Panc1 (cell line): ENCODE measurements at regions not wholly inside any gene's neighbourhood (a gene's known extent, or its start where the extent isn't known, plus 50 kb on each side); places are given as distances from the start of the nearest gene placed in this dataset.
A peak's percentile ranks its signal among the peaks of the same experiment; 100 is the strongest.

Experiments used
- ATAC-seq: fragments of 200-7000 bp; cut with Tn5 transposase; 2 replicates; pipeline ENCODE4 v1.9.1; 2020; ENCODE audit warnings: mild to moderate bottlenecking, moderate library complexity
- BruUV-seq: library from RNA; stranded (reverse); fragments of 400-500 nt; replicated peaks from 2 replicates; lab custom pipeline; 2021; lab: Mats Ljungman, UMichigan
- CTCF ChIA-PET: fragments of 300-600 bp; sonication (Branson Sonifier 250); formaldehyde crosslinking; loops from one replicate; lab custom pipeline; 2022; ENCODE audit warnings: antibody characterized with exemption; lab: Charles Lee
- POLR2A ChIA-PET: fragments of 300-600 bp; sonication (Branson Sonifier 250); formaldehyde crosslinking; loops from one replicate; lab custom pipeline; 2022; ENCODE audit warnings: antibody characterized with exemption; lab: Charles Lee
- DNase-seq: peaks from one replicate; pipeline ENCODE4 v3.0.0-alpha.2; 2010; ENCODE audit warnings: low read depth, low spot score
- H3K27ac ChIP-seq: 2 replicates; pipeline ENCODE4 v1.5.1; 2011; ENCODE audit warnings: mild to moderate bottlenecking, low read length, inconsistent platforms
- H3K27me3 ChIP-seq: fragments of 200-500 bp; sonication (Bioruptor generic); 2 replicates; pipeline ENCODE4 v1.6.0; 2014; ENCODE audit warnings: low read length, inconsistent platforms; ENCODE audit not compliant: control insufficient read depth, insufficient read depth
- H3K36me3 ChIP-seq: fragments of 200-500 bp; sonication (Bioruptor generic); 2 replicates; pipeline ENCODE4 v1.5.1; 2014; ENCODE audit warnings: inconsistent platforms, mild to moderate bottlenecking, low read length, moderate library complexity; ENCODE audit not compliant: control insufficient read depth, insufficient read depth
- H3K4me1 ChIP-seq: 2 replicates; pipeline ENCODE4 v1.5.1; 2011; ENCODE audit warnings: inconsistent platforms, mild to moderate bottlenecking, low read length, moderate library complexity; ENCODE audit not compliant: control insufficient read depth, insufficient read depth
- H3K4me3 ChIP-seq, 2 experiments: 2 replicates each; pipeline ENCODE4 v1.5.1; 2011 to 2012; ENCODE audit warnings: low read depth in 2 of 2, low read length in 2 of 2, mild to moderate bottlenecking in 2 of 2, inconsistent platforms in 1 of 2, moderate library complexity in 1 of 2
- H3K9me3 ChIP-seq: fragments of 200-500 bp; sonication (Bioruptor generic); 2 replicates; pipeline ENCODE4 v1.5.1; 2014; ENCODE audit warnings: low read depth, mild to moderate bottlenecking, inconsistent platforms, low read length, moderate library complexity; ENCODE audit not compliant: control insufficient read depth, insufficient read depth
- POLR2AphosphoS5 ChIP-seq: IDR thresholded peaks from 2 replicates; pipeline ENCODE4 v1.6.1; 2012; ENCODE audit warnings: mild to moderate bottlenecking, low read depth, low read length, moderate library complexity
- SIN3A ChIP-seq: IDR thresholded peaks from 2 replicates; pipeline ENCODE4 v1.6.1; 2012; ENCODE audit warnings: low read depth, mild to moderate bottlenecking, low read length, moderate library complexity, borderline replicate concordance; ENCODE audit not compliant: insufficient read depth
- TCF7L2 ChIP-seq: IDR thresholded peaks from 2 replicates; pipeline ENCODE4 v1.6.1; 2011; ENCODE audit warnings: mild to moderate bottlenecking, low read depth, low read length, inconsistent platforms
- in situ Hi-C: cut with HindIII; loops from 2 replicates; pipeline ENCODE4 v1.10.0; 2016; ENCODE audit warnings: low sequenced_read_pairs, low pct_unique_long_range_greater_than_20kb
- intact Hi-C: fragments of 100-400 bp; cut with micrococcal nuclease; formaldehyde crosslinking; loops from one replicate; pipeline ENCODE4 v1.10.0; 2022; ENCODE audit not compliant: unreplicated experiment
- TF ChIP-seq, protein P1 (sequence below): fragments of 450-650 bp; IDR thresholded peaks from 2 replicates; pipeline ENCODE4 v1.5.1; 2017; ENCODE audit warnings: mild to moderate bottlenecking
- TF ChIP-seq, protein P2 (sequence below), 2 experiments: IDR thresholded peaks; 2 replicates each; pipeline ENCODE4 v1.6.1; 2011 to 2012; ENCODE audit warnings: low read depth in 2 of 2, control low read depth in 1 of 2, low read length in 1 of 2, mild to moderate bottlenecking in 1 of 2, moderate library complexity in 1 of 2; ENCODE audit not compliant: insufficient read depth in 1 of 2

DNA sequence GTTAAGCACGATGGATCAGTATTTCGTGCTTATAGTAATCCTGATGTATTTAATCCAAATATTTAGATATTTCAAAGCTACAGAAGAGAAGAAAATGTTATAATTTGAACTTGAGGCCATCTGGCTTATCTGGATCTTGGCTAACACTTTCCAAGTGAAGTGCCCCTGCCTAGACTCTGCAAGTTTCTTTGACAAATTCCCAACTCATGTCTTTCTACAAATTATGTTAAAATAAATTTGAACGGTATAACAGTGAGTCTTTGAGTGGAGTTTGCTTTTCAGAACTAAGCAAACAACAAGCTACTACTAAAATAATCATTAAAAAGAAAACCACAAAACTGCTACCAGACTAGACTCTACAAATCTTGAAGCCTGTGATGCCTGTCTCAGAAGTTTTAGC, 374.4 kb upstream of the PRICKLE1 start:
- H3K9me3 ChIP-seq = no peaks in the 10 kb centered on the region
- ChIA-PET CTCF (interaction anchor here (0.6 kb wide), 1 partner anchor 316 kb away, joined by 3 read pairs; no protein-coding TSS in a partner anchor), POLR2A (interaction anchor here (0.5 kb wide), 1 partner anchor 1774 kb away, joined by 3 read pairs; no protein-coding TSS in a partner anchor)
- TF ChIP-seq, protein P1, sequence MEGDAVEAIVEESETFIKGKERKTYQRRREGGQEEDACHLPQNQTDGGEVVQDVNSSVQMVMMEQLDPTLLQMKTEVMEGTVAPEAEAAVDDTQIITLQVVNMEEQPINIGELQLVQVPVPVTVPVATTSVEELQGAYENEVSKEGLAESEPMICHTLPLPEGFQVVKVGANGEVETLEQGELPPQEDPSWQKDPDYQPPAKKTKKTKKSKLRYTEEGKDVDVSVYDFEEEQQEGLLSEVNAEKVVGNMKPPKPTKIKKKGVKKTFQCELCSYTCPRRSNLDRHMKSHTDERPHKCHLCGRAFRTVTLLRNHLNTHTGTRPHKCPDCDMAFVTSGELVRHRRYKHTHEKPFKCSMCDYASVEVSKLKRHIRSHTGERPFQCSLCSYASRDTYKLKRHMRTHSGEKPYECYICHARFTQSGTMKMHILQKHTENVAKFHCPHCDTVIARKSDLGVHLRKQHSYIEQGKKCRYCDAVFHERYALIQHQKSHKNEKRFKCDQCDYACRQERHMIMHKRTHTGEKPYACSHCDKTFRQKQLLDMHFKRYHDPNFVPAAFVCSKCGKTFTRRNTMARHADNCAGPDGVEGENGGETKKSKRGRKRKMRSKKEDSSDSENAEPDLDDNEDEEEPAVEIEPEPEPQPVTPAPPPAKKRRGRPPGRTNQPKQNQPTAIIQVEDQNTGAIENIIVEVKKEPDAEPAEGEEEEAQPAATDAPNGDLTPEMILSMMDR = no peak
- TF ChIP-seq TCF7L2 = no peak
- no peak for TF ChIP-seq SIN3A
- TF ChIP-seq, protein P2, sequence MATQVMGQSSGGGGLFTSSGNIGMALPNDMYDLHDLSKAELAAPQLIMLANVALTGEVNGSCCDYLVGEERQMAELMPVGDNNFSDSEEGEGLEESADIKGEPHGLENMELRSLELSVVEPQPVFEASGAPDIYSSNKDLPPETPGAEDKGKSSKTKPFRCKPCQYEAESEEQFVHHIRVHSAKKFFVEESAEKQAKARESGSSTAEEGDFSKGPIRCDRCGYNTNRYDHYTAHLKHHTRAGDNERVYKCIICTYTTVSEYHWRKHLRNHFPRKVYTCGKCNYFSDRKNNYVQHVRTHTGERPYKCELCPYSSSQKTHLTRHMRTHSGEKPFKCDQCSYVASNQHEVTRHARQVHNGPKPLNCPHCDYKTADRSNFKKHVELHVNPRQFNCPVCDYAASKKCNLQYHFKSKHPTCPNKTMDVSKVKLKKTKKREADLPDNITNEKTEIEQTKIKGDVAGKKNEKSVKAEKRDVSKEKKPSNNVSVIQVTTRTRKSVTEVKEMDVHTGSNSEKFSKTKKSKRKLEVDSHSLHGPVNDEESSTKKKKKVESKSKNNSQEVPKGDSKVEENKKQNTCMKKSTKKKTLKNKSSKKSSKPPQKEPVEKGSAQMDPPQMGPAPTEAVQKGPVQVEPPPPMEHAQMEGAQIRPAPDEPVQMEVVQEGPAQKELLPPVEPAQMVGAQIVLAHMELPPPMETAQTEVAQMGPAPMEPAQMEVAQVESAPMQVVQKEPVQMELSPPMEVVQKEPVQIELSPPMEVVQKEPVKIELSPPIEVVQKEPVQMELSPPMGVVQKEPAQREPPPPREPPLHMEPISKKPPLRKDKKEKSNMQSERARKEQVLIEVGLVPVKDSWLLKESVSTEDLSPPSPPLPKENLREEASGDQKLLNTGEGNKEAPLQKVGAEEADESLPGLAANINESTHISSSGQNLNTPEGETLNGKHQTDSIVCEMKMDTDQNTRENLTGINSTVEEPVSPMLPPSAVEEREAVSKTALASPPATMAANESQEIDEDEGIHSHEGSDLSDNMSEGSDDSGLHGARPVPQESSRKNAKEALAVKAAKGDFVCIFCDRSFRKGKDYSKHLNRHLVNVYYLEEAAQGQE (IDR thresholded peaks at IDR 0.05; ENCODE audit: insufficient read depth in 1 of 2, low read depth in 2 of 2, low read length in 1 of 2) = no peak
- TF ChIP-seq POLR2AphosphoS5 = no peak
- no peaks in the 10 kb centered on the region for H3K36me3 ChIP-seq
- no peak overlapping the region for H3K4me3 ChIP-seq
- in situ Hi-C loops = no loop called here
- intact Hi-C loops = no loop called here
- no peaks in the 10 kb centered on the region for H3K4me1 ChIP-seq
- BruUV-seq = no TSS peak
- no peak for DNase-seq
- peak overlapping the region; percentile 79; the same call in 1 of the 2 replicates for H3K27ac ChIP-seq
- ATAC-seq = no peak
- H3K27me3 ChIP-seq = no peaks in the 10 kb centered on the region

DNA sequence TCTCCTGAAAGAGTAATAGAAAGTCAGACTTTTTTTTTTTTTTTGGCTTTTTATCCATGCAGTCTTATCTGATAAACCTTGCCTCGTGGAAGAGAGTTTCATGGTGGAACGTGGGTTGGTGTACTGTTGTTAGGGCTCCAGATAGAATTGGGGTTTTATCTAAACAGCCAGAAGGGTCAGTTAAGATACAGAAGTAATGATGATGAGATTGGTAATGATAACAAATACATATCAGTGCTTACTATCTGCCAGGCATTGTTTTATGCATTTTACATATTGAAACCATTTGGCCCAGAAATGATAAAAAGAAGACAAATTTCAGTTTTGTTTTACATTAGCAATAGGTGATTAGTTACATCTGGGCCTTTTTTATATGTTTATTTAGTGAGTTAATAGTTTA, 372.8 kb upstream of the PRICKLE1 start:
- peak overlapping the region; percentile 79; the same call in 1 of the 2 replicates for H3K27ac ChIP-seq
- POLR2A ChIA-PET = no interaction called here
- no peaks in the 10 kb centered on the region for H3K4me1 ChIP-seq
- ATAC-seq (no peak), DNase-seq (no peak)
- H3K4me3 ChIP-seq = no peak overlapping the region
- H3K27me3 ChIP-seq = no peaks in the 10 kb centered on the region
- BruUV-seq = no TSS peak
- in situ Hi-C loops = no loop called here
- CTCF ChIA-PET = no interaction called here
- TF ChIP-seq, protein P1 = no peak
- TF ChIP-seq POLR2AphosphoS5 = no peak
- TF ChIP-seq SIN3A = no peak
- no peaks in the 10 kb centered on the region for H3K9me3 ChIP-seq
- no peaks in the 10 kb centered on the region for H3K36me3 ChIP-seq
- intact Hi-C loops = no loop called here
